ENCODE measurements at regions not wholly inside any gene's neighbourhood (a gene's known extent, or its start where the extent isn't known, plus 50 kb on each side); places are given as distances from the start of the nearest gene placed in this dataset.
"Not testable (repeated sequence)": the region's sequence is repeated elsewhere in the genome, so short reads cannot be mapped to it uniquely, and the experiment has no call there.

DNA sequence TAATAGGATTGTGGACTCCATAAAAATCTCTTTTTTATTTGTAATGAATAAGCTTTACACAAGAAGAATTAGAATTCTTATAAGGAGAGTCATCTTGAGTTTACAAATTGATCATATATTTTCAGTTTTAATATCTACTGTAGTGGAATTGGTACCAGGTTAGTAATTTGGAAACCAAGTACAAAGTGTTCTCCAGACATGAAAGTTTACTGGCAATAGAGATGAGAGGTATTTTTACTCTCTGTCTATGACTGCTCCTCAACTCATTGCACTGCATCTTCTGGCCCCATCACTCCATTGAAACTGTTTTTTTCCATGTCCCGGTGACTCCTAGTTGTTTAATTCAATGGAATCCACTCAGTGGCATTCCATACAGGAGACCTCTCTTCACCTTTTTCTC is 164.5 kb upstream of the SMIM30 start:
- Histone ChIP-seq H3K4me1 (no peaks in the 10 kb centered on the region), H3K36me3 (no peaks in the 10 kb centered on the region), H3K9me3 (no peaks in the 10 kb centered on the region), H3K27ac (no peak overlapping the region), H3K27me3 (no peaks in the 10 kb centered on the region), H3K4me3 (no peak overlapping the region)
- DNase-seq (ENCODE audit: low spot score) = no peak
- TF ChIP-seq, protein P1, sequence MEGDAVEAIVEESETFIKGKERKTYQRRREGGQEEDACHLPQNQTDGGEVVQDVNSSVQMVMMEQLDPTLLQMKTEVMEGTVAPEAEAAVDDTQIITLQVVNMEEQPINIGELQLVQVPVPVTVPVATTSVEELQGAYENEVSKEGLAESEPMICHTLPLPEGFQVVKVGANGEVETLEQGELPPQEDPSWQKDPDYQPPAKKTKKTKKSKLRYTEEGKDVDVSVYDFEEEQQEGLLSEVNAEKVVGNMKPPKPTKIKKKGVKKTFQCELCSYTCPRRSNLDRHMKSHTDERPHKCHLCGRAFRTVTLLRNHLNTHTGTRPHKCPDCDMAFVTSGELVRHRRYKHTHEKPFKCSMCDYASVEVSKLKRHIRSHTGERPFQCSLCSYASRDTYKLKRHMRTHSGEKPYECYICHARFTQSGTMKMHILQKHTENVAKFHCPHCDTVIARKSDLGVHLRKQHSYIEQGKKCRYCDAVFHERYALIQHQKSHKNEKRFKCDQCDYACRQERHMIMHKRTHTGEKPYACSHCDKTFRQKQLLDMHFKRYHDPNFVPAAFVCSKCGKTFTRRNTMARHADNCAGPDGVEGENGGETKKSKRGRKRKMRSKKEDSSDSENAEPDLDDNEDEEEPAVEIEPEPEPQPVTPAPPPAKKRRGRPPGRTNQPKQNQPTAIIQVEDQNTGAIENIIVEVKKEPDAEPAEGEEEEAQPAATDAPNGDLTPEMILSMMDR (IDR thresholded peaks at IDR 0.05) = no peak

DNA sequence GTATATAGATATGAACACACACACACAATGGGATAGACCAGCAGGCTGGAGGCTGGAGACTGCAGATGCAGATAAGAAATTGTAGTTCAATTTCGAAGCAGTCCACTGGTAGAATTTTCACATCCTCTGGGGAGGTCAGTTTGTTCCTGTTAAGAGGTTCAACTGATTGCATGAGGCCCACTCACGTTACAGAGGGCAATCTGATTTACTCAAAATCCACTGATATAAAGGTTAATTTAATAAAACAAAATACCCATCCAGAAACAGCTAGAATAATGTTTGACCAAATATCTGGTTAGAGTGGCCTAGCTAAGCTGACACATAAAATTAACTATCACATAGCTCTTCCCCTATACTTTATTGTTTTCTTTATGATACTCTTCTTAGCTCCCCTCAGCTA is 162.9 kb upstream of the SMIM30 start:
- H3K4me1 ChIP-seq = no peaks in the 10 kb centered on the region
- no peaks in the 10 kb centered on the region for H3K36me3 ChIP-seq
- no peak overlapping the region for H3K27ac ChIP-seq
- TF ChIP-seq, protein P1 (IDR thresholded peaks at IDR 0.05) = no peak
- no peak for DNase-seq (ENCODE audit: low spot score)
- peaks cover 0 to 5% of the 10 kb centered on the region in 2 donors for H3K9me3 ChIP-seq
- no peak overlapping the region for H3K4me3 ChIP-seq
- no peaks in the 10 kb centered on the region for H3K27me3 ChIP-seq

DNA sequence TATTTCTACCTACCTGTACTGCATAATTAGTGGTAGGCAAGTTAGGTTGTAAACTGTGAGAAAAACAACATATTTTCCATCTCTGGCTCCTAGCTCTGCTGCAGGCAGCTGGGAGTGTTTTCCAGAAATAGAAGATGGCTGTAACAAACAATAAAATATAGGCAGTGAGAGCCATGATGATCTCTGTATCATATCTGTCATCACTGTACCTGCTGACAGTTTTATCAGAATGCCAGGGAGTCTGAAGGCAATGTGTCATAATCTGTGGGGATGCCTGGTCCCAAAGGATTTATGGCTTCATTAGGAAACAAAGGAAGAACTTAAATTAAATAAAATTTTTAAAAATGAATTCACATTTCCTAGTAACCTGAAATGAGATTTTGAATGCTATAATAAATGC is 160.9 kb upstream of the SMIM30 start:
- Histone ChIP-seq H3K36me3 (no peaks in the 10 kb centered on the region), H3K27me3 (no peaks in the 10 kb centered on the region), H3K27ac (no peak overlapping the region), H3K4me3 (no peak overlapping the region), H3K9me3 (peaks cover 0 to 13% of the 10 kb centered on the region in 2 donors), H3K4me1 (no peaks in the 10 kb centered on the region)
- TF ChIP-seq, protein P1 (IDR thresholded peaks at IDR 0.05) = no peak
- DNase-seq (ENCODE audit: low spot score) = no peak

DNA sequence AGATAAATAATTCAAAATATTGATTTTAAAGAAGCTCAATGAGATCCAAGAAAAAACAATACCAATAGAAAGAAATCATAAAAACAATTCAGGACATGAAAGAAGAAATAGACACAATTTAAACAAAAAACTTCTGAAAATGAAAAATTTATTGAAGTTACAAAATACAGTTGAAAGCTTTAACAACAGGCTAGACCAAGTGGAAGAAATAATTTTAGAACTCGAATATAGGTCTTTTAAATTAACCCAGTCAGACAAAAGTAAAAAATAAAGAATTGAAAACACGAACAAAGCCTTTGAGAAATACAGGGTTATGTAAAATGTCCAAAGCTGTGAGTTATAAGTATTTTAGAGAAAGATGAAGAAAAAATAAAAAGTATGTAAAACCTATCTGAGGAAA is 152.4 kb upstream of the SMIM30 start:
- TF ChIP-seq, protein P1 (IDR thresholded peaks at IDR 0.05) = no peak
- Histone ChIP-seq H3K4me3 (no peak overlapping the region), H3K27ac (no peak overlapping the region), H3K4me1 (no peaks in the 10 kb centered on the region), H3K27me3 (no peaks in the 10 kb centered on the region), H3K9me3 (peaks cover 0 to 29% of the 10 kb centered on the region in 2 donors), H3K36me3 (no peaks in the 10 kb centered on the region)
- no peak for DNase-seq (ENCODE audit: low spot score)

DNA sequence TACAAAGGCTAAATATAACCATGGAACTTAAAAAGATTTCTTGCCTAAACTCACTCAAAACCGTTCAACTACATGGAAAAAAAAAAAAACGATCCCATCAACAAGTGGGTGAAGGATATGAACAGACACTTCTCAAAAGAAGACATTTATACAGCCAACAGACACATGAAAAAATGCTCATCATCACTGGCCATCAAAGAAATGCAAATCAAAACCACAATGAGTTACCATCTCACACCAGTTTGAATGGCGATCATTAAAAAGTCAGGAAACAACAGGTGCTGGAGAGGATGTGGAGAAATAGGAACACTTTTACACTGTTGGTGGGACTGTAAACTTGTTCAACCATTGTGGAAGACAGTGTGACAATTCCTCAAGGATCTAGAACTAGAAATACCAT is 151.2 kb upstream of the SMIM30 start:
- not testable (repeated sequence) for H3K27me3 ChIP-seq; DNase-seq (ENCODE audit: low spot score); H3K4me1 ChIP-seq; H3K27ac ChIP-seq; H3K4me3 ChIP-seq; H3K36me3 ChIP-seq
- H3K9me3 ChIP-seq = peaks cover 0 to 26% of the 10 kb centered on the region in 2 donors

DNA sequence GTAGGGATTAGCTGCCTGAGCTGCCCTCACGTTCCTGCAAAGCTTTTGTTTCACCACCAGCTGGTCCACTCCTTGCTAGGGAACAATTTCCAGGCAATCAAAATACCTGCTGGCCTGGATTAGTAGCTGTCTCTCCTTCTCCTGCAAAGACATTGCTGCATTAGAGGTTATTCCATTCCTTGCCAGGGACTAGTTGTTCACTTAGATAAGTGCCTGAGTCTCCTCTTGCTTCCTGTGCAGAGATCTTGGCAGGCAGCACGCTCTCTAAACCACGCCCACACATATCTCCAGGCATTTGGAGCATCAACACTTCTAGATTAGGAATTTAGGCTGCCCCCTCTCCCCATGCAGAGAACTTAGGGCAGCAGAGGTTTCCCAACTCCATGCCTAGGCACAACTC is 150.4 kb upstream of the SMIM30 start:
- H3K4me3 ChIP-seq = no peak overlapping the region
- no peaks in the 10 kb centered on the region for H3K27me3 ChIP-seq
- DNase-seq (ENCODE audit: low spot score) = no peak
- no peak overlapping the region for H3K27ac ChIP-seq
- H3K9me3 ChIP-seq = peaks cover 0 to 26% of the 10 kb centered on the region in 2 donors
- no peaks in the 10 kb centered on the region for H3K4me1 ChIP-seq
- H3K36me3 ChIP-seq = no peaks in the 10 kb centered on the region
- TF ChIP-seq, protein P1 (IDR thresholded peaks at IDR 0.05) = no peak

All from right atrium auricular region (tissue), 2 donors.